DOHH2 (cell line): ENCODE measurements at regions not wholly inside any gene's neighbourhood (a gene's known extent, or its start where the extent isn't known, plus 50 kb on each side); places are given as distances from the start of the nearest gene placed in this dataset.

Source experiments
- H3F3A ChIP-seq: fragments of 200-600 bp; sonication (generic), shearing (Covaris generic); 2 replicates; pipeline ENCODE4 v1.6.0; 2016; ENCODE audit warnings: antibody characterized with exemption, mild to moderate bottlenecking; ENCODE audit not compliant: control insufficient read depth, insufficient read depth
- H3K27ac ChIP-seq: fragments of 200-600 bp; sonication (generic); 2 replicates; pipeline ENCODE4 v1.5.1; 2014; ENCODE audit warnings: low read depth, mild to moderate bottlenecking, low read length, moderate library complexity
- H3K27me3 ChIP-seq: fragments of 200-600 bp; sonication (generic); 2 replicates; pipeline ENCODE4 v1.6.1; 2014; ENCODE audit warnings: mild to moderate bottlenecking, low read length, mixed read lengths; ENCODE audit not compliant: control insufficient read depth
- H3K36me3 ChIP-seq: fragments of 200-600 bp; sonication (generic); 2 replicates; pipeline ENCODE4 v1.6.1; 2014; ENCODE audit warnings: mild to moderate bottlenecking, low read length, moderate library complexity, mixed read lengths; ENCODE audit not compliant: control insufficient read depth
- H3K4me1 ChIP-seq: fragments of 200-600 bp; sonication (generic); 2 replicates; pipeline ENCODE4 v1.6.1; 2014; ENCODE audit warnings: mild to moderate bottlenecking, low read length, mixed read lengths; ENCODE audit not compliant: control insufficient read depth
- H3K4me2 ChIP-seq: fragments of 200-600 bp; sonication (generic); 2 replicates; pipeline ENCODE4 v1.6.0; 2014; ENCODE audit warnings: mild to moderate bottlenecking, low read length, moderate library complexity
- H3K4me3 ChIP-seq: fragments of 200-600 bp; sonication (generic); 2 replicates; pipeline ENCODE4 v1.5.1; 2014; ENCODE audit warnings: mild to moderate bottlenecking, low read length, mixed read lengths
- H3K79me2 ChIP-seq: fragments of 200-600 bp; sonication (generic); 2 replicates; pipeline ENCODE4 v1.6.1; 2014; ENCODE audit warnings: mild to moderate bottlenecking, low read length, mixed read lengths; ENCODE audit not compliant: control insufficient read depth
- H3K9me2 ChIP-seq: fragments of 200-600 bp; sonication (generic); replicated peaks from 2 replicates; pipeline ENCODE4 v1.6.1; 2014; ENCODE audit warnings: mild to moderate bottlenecking, low read length, mixed read lengths; ENCODE audit not compliant: control insufficient read depth
- H3K9me3 ChIP-seq: fragments of 200-600 bp; sonication (generic); 2 replicates; pipeline ENCODE4 v1.6.1; 2014; ENCODE audit warnings: antibody characterized with exemption, low read length, mixed read lengths; ENCODE audit not compliant: control insufficient read depth, insufficient read depth
- H4K20me1 ChIP-seq: fragments of 200-600 bp; sonication (generic); 2 replicates; pipeline ENCODE4 v1.6.0; 2014; ENCODE audit warnings: low read depth, mild to moderate bottlenecking, antibody characterized with exemption, low read length, moderate library complexity; ENCODE audit not compliant: control insufficient read depth, insufficient read depth
- EZH2phosphoT487 ChIP-seq: fragments of 200-600 bp; sonication (generic); IDR thresholded peaks from 2 replicates; pipeline ENCODE4 v1.6.1; 2017; ENCODE audit warnings: borderline replicate concordance, mild to moderate bottlenecking, antibody characterized with exemption, low read length, moderate library complexity, mixed read lengths
- TF ChIP-seq, protein P1 (sequence below): fragments of 200-600 bp; sonication (generic); IDR thresholded peaks from one replicate; pipeline ENCODE4 v1.5.1; 2014; ENCODE audit warnings: antibody characterized with exemption, mild to moderate bottlenecking, low read depth, low read length; ENCODE audit not compliant: poor library complexity, severe bottlenecking

DNA sequence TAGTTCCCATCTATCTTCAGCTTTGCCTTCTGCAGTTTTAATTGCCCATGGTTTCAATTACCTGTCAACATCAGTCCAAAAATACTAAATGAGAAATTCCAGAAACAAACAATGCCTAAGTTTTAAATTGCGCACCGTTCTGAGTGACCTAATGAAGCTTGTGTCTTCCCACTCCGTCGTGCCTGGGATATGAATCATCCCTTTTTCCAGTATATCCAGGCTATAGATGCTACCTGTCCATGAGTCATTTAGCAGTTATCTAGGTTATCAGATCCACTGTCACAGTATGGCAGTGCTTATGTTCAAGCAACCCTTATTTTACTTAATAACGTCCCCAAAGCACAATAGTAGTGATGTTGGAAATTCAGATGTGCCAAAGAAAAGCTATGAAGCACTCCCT lies 363.6 kb upstream of the FAM241A start:
- Histone ChIP-seq H3K27ac (no peak overlapping the region), H4K20me1 (no peaks in the 10 kb centered on the region), H3K79me2 (no peaks in the 10 kb centered on the region), H3K9me2 (no peaks in the 10 kb centered on the region), H3K9me3 (no peaks in the 10 kb centered on the region), H3K27me3 (peaks cover 9% of the 10 kb centered on the region; the same call in 1 of the 2 replicates), H3K4me3 (no peak overlapping the region), H3F3A (no peaks in the 10 kb centered on the region), H3K4me2 (no peak overlapping the region), H3K36me3 (no peaks in the 10 kb centered on the region), H3K4me1 (no peaks in the 10 kb centered on the region)
- no peak for TF ChIP-seq EZH2phosphoT487
- TF ChIP-seq, protein P1, sequence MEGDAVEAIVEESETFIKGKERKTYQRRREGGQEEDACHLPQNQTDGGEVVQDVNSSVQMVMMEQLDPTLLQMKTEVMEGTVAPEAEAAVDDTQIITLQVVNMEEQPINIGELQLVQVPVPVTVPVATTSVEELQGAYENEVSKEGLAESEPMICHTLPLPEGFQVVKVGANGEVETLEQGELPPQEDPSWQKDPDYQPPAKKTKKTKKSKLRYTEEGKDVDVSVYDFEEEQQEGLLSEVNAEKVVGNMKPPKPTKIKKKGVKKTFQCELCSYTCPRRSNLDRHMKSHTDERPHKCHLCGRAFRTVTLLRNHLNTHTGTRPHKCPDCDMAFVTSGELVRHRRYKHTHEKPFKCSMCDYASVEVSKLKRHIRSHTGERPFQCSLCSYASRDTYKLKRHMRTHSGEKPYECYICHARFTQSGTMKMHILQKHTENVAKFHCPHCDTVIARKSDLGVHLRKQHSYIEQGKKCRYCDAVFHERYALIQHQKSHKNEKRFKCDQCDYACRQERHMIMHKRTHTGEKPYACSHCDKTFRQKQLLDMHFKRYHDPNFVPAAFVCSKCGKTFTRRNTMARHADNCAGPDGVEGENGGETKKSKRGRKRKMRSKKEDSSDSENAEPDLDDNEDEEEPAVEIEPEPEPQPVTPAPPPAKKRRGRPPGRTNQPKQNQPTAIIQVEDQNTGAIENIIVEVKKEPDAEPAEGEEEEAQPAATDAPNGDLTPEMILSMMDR = no peak

GRCh38 chr4:111788099-111788498 lies 357.2 kb upstream of the FAM241A start:
- Histone ChIP-seq H3F3A (no peaks in the 10 kb centered on the region), H3K27ac (no peak overlapping the region), H3K9me3 (no peaks in the 10 kb centered on the region), H3K36me3 (no peaks in the 10 kb centered on the region), H3K4me1 (no peaks in the 10 kb centered on the region), H3K9me2 (no peaks in the 10 kb centered on the region), H3K27me3 (peaks cover 9% of the 10 kb centered on the region; the same call in 1 of the 2 replicates), H3K4me2 (no peak overlapping the region), H3K4me3 (no peak overlapping the region), H4K20me1 (no peaks in the 10 kb centered on the region), H3K79me2 (no peaks in the 10 kb centered on the region)
- TF ChIP-seq EZH2phosphoT487 = no peak
- TF ChIP-seq, protein P1 = no peak

DNA sequence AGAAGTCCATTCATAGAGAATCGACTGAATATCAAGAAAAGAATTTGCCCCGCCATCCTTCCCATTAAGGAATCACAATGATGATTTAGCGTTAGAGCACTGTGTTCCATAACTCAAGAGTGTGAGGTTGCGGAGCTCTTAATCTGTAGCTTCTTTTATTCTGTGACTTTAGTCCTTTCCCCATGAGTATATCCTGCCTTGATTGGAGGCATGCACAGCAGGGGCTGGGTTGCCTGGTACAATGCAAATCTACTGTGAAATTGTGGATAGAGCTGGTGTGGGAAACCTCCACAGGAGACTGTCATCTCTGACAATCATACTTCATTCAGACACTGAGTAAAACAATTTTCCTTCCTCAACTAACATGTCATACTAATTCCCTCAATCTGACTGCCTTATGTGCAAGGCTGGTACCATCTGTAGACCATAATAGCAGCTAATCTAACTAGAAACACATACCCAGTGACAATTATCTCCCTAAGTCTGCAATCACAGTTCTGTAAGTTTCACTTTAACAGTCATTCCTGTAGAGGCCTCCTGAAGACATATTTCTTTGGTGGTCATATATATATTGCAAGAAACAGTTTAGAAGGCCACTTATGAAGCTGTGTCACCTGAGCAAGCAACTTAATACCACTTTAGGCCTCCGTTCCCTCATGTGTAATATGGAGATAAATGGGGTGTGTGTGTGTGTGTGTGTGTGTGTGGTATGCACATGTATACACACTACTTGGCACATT lies 355.2 kb upstream of the FAM241A start:
- no peak for TF ChIP-seq EZH2phosphoT487
- peaks cover 6% of the 10 kb centered on the region; the same call in 1 of the 2 replicates for H3K27me3 ChIP-seq
- H3K4me2 ChIP-seq = no peak overlapping the region
- H3F3A ChIP-seq = no peaks in the 10 kb centered on the region
- H3K27ac ChIP-seq = no peak overlapping the region
- no peaks in the 10 kb centered on the region for H3K79me2 ChIP-seq
- no peaks in the 10 kb centered on the region for H3K36me3 ChIP-seq
- no peaks in the 10 kb centered on the region for H3K4me1 ChIP-seq
- H3K9me2 ChIP-seq = no peaks in the 10 kb centered on the region; the same call in 1 of the 2 replicates
- H3K9me3 ChIP-seq = no peaks in the 10 kb centered on the region
- no peaks in the 10 kb centered on the region for H4K20me1 ChIP-seq
- no peak overlapping the region for H3K4me3 ChIP-seq

DNA sequence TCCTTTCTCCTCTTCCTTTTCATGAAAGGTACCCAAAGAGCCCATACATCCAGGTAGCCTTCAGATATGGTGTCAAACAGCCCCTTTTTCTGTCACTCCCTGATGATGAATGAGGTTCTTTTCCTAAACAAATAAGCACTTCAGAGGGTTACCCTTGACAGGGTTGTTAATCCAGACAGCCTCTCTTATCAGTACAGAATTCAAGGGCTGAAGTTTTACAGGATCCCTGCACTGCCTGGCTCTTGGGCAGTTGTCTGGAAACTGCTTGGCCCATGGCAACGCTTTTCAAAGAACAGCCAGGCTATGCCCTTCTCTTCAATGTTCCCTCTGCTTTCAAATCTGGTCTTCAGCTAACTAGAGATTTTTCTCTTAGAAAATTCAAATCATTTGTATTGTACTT lies 352.6 kb upstream of the FAM241A start:
- no peaks in the 10 kb centered on the region for H4K20me1 ChIP-seq
- H3K27me3 ChIP-seq = no peaks in the 10 kb centered on the region
- TF ChIP-seq EZH2phosphoT487 = no peak
- TF ChIP-seq, protein P1 = no peak
- H3K27ac ChIP-seq = no peak overlapping the region
- no peak overlapping the region for H3K4me2 ChIP-seq
- no peaks in the 10 kb centered on the region for H3F3A ChIP-seq
- H3K9me3 ChIP-seq = no peaks in the 10 kb centered on the region
- no peaks in the 10 kb centered on the region; the same call in 1 of the 2 replicates for H3K9me2 ChIP-seq
- H3K79me2 ChIP-seq = no peaks in the 10 kb centered on the region
- no peaks in the 10 kb centered on the region for H3K36me3 ChIP-seq
- no peaks in the 10 kb centered on the region for H3K4me1 ChIP-seq
- no peak overlapping the region for H3K4me3 ChIP-seq
